GM10248 (cell line): ENCODE measurements at regions not wholly inside any gene's neighbourhood (a gene's known extent, or its start where the extent isn't known, plus 50 kb on each side); places are given as distances from the start of the nearest gene placed in this dataset.

Experiments
- CTCF ChIA-PET: fragments of 300-600 bp; sonication (Branson Sonifier 250); formaldehyde crosslinking; extraction: SDS; loops from one replicate; lab custom pipeline; 2021; ENCODE audit warnings: antibody characterized with exemption; lab: Yijun Ruan, JAX
- POLR2A ChIA-PET: fragments of 350-650 bp; sonication (Branson Sonifier 250); formaldehyde crosslinking; extraction: SDS; loops from one replicate; lab custom pipeline; 2020; ENCODE audit warnings: antibody characterized with exemption; lab: Yijun Ruan, JAX
- DNase-seq: peaks from one replicate; pipeline ENCODE4 v3.0.0; 2012; ENCODE audit errors: extremely low spot score
- CTCF ChIP-seq: IDR thresholded peaks from 2 replicates; pipeline ENCODE4 v1.5.1; 2012; ENCODE audit warnings: mild to moderate bottlenecking, low read depth; ENCODE audit errors: extremely low read depth, missing control alignments, control extremely low read depth

- ChIA-PET CTCF (no interaction called here), POLR2A (no interaction called here)
- no peak for DNase-seq
- no peak for TF ChIP-seq CTCF
These were observed 243.2 kb downstream of the DSEL start for GRCh38 chr18:67273288-67273687.

GRCh38 chr18:67269206-67269605 lies 247.3 kb downstream of the DSEL start:
- TF ChIP-seq CTCF: no peak
- POLR2A ChIA-PET: no interaction called here

GRCh38 chr18:67268530-67268929 lies 248.0 kb downstream of the DSEL start:
- no peak for TF ChIP-seq CTCF
- no peak for DNase-seq
- POLR2A ChIA-PET: no interaction called here
- CTCF ChIA-PET: no interaction called here

More at GRCh38 chr18:67269206-67269605, 247.3 kb downstream of the DSEL start:
- DNase-seq: no peak
- CTCF ChIA-PET: no interaction called here

- ChIA-PET POLR2A (no interaction called here), CTCF (no interaction called here)
- DNase-seq: no peak
These were observed 250.0 kb downstream of the DSEL start for GRCh38 chr18:67266246-67267237.

GRCh38 chr18:67265464-67266245 lies 250.9 kb downstream of the DSEL start:
- no peak for DNase-seq
- CTCF ChIA-PET: no interaction called here
- POLR2A ChIA-PET: no interaction called here
- TF ChIP-seq CTCF: no peak

More at GRCh38 chr18:67266246-67267237, 250.0 kb downstream of the DSEL start:
- no peak for TF ChIP-seq CTCF

- POLR2A ChIA-PET: no interaction called here
- no peak for DNase-seq
- CTCF ChIA-PET: interaction anchor here (1.1 kb wide), 1 partner anchor 13 kb away, joined by 4 read pairs; no protein-coding TSS in a partner anchor
- TF ChIP-seq CTCF: no peak
These were observed 254.5 kb downstream of the DSEL start for GRCh38 chr18:67261931-67262552.
